Kasumi-1 (cell line): ENCODE measurements at regions not wholly inside any gene's neighbourhood (a gene's known extent, or its start where the extent isn't known, plus 50 kb on each side); places are given as distances from the start of the nearest gene placed in this dataset.
"Not testable (repeated sequence)": the region's sequence is repeated elsewhere in the genome, so short reads cannot be mapped to it uniquely, and the experiment has no call there.

Source experiments
- DNase-seq, 2 experiments: peaks; one replicate each; lab custom pipeline; 2025; lab: John Stamatoyannopoulos, UW

DNA sequence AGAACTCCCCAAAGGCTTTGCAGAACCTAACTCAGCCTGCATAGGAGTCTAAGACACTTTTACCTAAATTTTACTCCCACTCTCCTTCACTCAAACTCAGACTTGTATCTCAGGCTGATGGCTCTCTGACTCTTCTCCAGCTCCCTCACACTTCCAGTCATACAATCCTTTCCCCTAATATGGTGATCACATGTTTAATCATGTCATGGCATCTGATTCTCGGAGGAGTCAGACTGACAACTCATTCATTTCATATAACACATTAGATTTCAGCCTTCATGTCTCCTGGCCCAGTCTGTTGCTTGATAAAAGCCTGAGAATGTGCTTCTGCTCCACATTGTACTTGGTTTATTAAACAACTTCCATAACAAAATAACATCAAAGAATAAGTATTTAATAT, 1503.9 kb upstream of the TENM4 start:
- no peak for DNase-seq

DNA sequence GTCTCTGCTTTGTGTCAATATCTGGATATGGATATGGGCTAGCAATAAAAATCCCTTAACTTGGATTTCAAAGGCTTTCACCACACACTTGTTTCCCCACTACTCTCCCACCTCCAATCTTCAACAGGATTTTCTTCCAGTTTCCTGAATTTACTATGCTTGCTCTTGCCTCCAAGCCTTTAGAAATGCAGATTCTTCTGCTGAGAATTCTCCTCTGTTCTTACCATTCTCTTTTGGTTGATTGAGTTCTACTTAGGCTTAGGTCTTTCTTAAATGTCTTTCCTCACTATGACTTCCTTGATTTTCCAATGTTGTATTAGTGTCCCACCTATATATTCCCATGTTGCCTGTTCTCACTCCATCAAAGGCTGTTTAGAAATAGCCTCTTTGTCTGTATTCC, 1502.4 kb upstream of the TENM4 start:
- no peak for DNase-seq

DNA sequence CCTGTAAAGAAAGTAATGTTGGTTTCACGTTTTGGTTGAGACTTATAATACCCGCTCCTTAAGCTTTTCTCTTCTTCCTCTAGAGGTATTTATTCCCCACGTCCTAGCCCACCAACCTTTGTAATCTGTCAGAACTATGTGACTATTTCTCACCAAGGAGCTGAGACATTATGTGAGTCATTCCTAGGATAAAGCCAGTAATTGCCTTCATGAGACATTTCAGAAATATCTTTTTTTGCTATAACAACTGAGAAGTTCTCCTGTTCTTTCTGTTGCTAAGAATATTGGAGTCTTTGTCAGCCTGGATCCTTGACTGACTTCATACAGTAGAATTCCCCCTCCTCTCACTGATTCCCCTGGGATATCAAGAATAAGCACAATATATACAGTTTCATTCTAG, 1497.0 kb upstream of the TENM4 start:
- no peak for DNase-seq

DNA sequence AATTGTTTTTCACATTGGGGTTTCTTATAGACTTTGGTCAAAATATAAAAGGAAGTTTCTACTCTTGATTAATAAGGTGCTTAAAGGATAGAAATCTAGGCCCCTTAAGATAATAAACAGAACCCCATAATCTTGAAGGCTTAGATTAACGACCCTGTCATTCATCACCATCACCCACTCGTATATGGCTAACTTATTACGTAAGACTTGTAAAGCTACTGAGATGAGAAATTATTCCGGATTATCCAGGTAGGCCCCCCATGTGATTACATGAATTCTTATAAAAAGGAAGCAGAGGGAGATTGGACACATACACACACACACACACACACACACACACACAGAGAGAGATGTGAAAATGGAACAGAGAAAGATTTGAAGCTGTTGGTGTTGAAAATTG, 1489.2 kb upstream of the TENM4 start:
- no peak for DNase-seq

DNA sequence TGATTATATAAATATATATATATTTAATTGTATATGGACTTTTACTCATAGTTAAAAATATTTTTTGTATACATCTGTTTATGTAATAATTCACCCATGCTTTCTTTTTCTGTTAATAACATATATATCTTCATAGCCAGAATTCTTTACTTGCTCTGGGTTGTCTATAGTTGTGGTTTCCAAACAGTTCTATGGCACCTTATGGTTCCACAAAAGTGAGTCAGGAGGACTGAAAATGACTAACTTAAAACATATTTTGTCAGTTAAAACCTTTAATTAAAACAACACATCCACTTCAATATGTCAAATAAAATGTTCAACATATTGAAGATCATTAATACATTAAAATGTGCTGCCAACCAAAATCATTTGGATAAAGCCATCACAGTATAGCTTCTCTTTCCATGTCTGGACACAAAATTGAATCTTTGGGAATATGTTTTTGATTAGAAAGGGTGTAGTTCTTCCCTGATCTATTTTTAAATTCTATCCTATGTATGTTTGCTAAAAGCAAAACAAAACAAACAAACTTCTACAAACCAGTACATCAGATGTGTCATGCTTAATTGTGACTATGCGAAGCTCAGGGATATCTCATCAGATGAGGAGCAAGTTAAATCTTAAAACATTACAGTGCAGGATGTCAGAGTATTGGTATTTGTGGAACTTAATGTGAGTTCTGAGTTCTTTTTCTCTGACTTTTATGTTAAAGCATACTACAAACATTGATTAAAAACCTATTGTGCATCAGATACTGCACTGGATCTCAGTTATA, 1488.4 kb upstream of the TENM4 start:
- DNase-seq = no peak

DNA sequence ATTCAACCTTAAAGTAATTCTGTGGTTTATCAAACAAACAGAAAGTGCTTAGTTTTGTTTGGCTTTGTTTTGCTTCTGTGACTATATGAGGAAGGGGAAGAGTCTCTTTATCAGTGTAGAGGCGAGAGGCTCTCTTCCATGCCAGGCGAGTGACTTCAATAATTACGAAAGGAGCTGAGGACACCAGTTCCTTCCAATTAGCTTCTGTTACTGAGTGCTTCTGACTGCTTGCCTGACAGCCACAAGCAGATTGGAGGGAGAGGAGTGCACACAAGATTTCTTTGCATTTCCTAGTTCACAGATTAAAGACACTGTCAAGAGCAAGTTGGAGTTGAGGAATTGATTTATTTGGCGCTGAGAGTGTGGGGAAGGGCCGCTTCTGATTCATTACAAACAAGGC, 1484.5 kb upstream of the TENM4 start:
- DNase-seq = no peak

DNA sequence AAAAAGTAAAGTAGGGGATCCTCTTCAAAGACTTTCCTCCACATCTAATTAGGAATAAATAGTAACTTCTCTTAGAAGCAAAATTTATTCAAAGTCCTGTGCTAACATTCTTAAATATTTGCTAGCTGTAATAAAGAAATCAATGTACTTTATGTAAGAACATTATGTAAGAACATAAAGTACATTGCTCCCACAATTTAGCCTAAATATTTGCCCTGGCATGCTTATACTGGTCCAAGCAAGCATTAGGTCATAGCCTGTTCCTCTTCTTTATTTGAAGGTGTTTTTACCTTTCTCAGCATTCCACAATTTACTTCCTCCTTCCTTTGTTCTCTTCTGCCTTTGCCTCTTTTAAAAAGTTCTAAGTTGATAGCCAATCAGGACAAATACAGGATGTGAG, 1480.5 kb upstream of the TENM4 start:
- not testable (repeated sequence) for DNase-seq

DNA sequence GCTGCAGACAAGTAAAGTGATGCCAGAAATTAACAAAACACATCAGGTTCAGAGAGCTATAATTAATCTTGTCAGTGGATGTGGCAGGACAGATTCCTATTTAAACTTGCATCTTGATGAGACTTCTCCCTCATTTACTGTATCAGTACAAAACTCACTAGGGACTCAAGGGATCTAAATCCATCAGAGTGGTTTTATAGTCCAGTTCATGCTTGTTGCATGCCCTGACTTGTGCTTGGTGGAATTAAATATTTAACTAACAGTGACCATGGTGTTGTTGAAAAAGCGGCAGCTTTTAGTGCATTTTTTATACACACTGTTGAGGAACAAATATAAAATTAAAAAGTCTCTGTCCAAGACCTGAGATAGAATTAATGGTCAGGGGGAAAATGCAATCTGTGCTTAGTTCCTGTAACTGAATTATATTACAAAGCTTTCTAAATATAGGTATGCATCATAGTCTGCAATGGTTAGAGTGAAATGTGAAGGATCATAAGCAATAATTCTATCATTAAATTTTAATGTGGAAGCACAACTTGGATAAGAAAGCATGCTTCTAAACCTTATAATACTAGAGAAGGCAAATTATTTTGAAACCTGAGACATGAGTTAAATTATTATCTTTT, 1475.5 kb upstream of the TENM4 start:
- no peak for DNase-seq

DNA sequence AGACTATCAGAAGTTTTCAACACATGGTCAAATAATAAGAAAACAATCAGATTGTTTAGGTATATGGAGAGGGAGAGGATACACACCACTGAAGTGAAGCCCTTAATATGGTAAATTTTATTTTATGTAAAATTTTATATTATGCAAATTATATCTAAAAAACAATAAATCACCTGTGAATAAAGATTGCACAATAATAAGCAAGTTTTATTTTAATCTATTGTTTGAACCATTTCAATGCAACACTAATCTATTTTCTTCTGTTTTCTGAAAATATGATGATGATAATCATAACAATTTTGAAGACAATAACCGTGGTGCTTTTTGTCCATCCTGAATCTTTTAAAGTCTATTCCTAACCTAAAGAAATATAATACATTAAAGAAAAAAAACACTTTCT, 1473.5 kb upstream of the TENM4 start:
- no peak for DNase-seq

DNA sequence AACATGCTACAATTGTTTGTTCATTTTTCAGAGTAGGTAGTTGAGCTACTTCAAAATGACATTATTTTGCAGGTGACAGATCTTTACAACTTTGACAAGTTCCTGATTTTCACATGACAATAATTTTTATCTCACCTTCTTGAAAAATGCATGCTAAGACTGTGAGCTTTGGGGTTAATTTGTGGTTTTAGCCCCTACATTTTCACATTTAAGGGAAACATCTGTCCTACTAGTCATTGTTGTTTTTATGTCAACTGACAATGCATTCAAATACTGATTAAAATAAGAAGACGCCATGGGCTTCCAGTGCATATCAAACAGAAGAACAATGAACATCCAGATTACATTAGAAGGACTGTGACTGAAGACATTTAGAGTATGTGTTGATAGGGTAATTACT, 1470.8 kb upstream of the TENM4 start:
- DNase-seq = no peak

DNA sequence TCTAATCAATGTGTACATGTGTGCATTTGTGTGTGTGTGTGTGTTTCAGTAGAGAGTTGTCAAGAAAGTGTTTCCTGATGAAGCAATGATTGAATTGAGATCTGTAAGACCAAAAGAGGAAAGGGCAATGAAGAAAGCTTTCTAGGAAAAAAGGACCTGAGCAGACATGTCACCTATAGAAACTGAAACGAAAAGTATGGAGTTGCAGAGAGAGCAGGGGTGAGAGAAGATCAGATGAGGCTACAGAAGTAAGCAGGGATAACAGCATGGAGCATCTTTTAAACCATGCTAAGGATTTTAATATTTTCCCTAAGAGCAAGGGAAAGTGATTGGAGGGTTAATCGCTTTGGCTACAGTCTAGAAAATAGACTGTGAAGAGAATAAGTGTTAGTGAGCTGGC, 1459.4 kb upstream of the TENM4 start:
- DNase-seq = no peak

DNA sequence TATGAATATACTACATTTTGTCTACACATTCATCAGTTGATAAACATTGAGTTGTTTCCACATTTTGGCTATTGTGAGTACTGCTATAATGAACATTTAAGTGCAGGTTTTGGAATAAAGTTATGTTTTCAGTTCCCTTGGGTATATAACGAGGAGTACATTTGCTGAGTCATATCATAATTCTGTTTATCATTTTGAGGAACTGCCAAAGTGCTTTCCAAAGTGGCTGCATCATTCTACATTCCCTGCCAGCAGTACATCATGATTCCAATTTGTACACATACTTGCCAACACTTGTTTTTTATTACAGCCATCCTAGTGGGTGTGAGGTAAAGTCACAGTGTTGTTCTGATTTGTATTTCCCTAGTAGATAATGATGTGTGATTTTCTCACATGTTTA, 1458.6 kb upstream of the TENM4 start:
- DNase-seq = no peak

DNA sequence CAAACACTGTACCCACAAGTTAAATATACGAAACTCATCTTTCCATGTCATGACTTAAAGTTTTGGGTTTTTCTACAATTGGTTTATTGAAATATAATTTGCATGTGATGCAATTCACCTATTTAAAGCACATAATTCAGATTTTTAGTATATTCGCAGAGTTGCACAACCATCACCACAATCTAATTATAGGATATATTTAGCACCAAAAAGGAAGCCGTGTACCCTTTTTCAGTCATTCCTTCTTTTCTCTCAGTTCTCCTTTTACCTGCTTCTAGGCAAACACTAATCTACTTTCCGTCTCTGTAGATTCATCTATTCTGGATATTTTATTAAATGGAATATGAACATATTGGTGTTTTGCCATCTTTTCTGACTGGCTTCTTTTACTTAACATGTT, 1458.1 kb upstream of the TENM4 start:
- DNase-seq = no peak

DNA sequence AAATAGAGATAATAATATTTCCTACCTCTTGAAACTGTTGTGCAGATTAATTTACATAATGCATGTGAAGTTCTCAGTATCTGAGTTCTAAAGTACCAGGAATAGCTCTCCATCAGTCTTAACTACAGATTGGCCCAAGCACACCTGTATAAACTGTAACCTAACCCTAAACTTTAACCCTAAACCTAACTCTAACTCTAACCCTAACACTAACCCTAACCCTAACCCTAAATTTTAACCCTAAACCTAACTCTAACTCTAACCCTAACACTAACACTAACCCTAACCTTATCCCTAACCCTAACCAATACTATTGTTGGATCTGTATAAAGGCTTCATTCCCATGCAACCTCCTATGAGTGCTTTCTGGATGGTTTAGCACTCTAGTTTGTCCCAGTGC, 1445.9 kb upstream of the TENM4 start:
- no peak for DNase-seq

DNA sequence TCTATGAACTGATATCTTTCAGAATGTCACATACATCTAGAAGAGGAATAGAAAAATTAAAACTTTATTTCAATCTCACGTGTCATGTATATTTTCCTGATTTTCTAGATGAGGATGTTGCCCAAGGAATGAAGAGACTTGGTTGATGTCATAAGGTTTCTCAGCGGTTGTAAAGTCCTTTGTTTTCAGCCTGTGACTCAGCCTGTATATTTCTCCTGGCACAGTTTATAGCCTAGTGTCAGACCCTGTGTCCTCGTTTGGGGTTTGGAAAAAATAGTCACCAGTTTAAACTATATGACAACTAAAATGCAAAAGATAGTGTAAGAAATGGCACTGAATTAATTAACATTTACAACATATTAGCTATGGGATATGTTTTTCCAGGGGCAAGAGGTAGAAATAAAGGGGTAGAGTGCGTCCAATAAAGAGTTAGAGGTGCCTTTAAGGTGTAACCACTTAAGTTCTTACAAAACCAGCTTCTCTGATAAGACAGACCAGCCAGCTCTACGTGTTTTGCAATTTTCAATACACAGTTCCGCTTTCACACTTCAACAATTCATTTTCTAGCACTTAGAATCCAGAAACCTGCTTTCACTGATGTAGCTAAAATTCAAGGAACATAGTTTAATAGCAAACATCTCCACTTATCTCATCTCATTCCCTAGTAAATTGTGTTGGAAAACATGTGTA, 1432.6 kb upstream of the TENM4 start:
- DNase-seq = no peak

DNA sequence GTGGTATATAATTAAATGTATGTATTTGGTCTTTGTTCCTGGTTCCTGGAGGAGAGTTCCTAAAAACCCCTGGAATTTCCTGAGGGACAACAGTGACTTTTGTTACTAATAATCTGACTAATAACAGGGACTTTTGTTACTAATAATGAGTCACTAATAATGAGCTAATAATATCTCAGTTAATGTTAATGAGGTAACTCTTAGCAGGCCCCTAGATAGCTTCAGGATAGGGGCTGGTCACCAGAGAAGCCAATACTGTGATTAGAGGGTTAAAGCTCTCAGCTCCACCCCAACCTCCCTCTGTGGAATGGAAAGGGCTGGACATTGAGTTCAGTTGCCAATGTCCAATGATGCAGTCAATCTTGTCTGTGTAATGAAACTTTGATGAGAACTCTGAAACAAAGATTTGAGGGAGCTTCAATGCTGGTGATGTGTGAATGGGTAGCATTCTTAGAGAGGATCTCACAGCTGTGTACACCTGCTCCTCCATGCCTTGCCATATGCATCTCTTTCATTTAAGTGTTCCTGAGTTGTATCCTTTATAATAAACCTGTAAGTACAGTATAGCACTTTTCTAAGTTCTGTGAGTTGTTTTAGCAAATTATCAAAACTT, 1431.4 kb upstream of the TENM4 start:
- no peak for DNase-seq

DNA sequence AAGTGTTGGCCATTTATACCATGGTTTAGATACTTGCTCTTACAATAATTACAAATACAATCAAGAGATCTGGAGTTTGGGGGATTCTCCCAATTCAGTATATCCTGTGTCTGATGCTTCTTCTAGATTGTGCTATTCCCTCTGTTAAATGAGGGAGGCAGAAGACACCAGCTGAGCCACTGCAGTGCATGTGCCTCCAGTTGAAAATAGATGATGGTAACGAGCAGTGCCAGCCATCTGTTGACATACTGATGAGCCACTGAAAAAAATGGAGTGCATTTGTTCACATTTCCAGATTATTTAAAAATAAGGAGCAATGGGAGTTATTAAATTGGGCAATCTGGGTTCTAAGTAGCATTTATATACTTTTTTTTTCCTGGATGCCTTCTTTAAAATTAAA, 1428.0 kb upstream of the TENM4 start:
- DNase-seq = no peak

DNA sequence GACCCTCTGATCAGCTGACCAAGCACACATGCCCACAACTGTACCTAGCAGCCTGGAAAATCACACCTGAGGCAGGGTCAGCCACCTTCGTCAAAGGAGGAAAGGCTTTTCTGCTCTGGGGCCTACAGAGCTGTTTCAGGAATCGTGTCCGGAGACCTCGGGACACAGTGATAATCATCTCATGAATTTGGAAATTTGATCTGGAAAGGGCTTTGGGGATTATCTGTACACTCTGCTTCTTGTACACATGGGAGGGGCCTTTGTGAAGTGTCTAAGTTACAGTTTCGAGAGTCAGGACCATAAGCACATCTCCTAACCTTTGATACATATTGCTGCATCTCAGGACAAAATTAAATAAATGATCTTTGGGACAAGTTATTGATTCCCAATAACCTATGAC, 1421.2 kb upstream of the TENM4 start:
- DNase-seq = no peak

DNA sequence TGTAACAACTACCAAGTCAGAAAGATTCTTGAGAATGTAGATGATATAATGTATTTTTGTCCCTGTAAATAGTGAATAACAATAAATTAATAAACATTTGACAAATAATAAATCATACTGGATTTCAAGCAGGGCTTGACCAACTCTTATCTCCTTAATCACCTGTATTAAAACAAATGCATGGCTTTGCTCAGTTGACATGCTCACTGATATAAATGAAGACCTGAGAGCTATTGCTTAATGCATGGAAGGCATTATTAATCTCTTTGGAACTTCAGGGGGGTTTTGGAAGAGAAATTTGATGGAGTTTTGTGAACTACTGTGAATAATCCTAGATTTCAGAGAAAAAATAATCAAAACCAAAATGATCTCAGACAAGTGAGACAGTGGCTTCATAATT, 1420.4 kb upstream of the TENM4 start:
- DNase-seq = no peak

DNA sequence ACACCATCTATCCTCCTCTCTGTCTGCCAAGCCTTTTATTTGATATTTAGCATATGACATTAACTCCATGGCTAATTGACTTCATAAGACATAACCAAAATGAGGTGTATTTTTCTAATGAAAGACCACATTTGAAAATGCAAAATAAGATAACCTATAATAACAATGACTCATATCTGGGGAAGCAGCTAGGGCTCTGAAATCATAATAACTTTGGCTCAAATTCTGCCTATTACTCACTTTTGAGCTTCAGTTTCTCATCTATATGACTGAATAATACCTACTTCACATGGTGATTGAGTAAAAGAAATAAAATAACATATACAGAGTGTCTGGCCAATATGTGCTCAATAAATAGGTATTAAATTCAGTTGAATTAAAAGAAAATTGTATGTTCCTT, 1419.8 kb upstream of the TENM4 start:
- DNase-seq = no peak

DNA sequence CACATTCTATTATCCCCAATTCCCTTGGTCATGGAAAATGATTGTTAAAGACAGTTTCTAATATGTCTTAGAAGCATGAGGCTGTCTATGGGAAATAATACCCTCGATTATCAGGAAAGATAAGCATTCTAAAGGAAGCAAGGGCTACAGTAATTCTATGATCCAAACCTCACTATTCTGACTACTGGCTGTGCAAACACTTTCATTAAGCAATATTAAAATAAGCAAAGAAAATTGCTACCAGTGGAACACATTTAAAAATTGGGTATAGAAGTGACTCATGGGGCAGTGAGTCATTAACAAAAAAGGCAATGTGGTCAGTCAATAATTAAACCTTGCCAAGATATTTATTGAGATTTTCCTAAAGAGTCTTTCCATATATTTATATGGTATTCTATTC, 1415.2 kb upstream of the TENM4 start:
- no peak for DNase-seq

DNA sequence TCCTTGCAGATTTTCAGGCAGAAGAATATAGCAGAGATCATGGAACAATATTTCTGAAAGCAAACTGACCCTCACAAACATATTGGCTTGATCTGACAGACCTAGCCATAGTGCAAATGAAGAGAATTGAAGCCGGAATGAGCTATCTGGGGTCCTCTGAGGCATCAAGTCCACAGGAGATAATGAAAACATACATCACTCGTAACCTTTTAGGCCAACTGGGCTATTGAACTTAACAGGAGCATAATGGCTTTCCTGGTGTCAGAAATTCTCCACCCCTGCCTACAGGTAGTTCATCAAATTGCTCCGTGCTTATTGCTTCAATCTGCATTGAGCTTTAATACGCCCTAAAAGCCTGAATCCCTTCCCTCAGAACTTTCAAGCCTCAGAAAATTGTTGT, 1414.6 kb upstream of the TENM4 start:
- DNase-seq = no peak

DNA sequence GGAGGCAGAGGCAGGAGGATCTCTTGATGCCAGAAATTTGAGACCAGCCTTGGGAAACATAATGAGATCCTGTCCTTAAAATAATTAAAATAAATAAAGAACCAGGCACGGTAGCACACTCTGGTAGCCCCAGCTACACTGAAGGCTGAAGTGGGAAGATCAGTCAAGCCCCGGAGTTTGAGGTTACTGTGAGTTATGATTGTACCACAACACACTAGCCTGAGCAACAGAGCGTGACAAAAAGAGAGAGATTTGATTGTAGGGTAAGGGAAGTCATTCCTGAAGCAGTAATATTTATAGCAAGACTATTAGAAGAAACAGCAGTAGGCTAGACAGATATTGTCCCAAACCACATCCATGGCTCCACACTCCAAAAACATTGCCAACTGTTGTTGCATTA, 1408.4 kb upstream of the TENM4 start:
- DNase-seq = no peak
